Pancreas (tissue), 10 donors: ENCODE measurements at regions not wholly inside any gene's neighbourhood (a gene's known extent, or its start where the extent isn't known, plus 50 kb on each side); places are given as distances from the start of the nearest gene placed in this dataset.

Experiments
- ATAC-seq, 4 donors: fragments of 200-7000 bp; cut with Tn5 transposase; one replicate each; pipeline versions ENCODE4 v1.8.0 to v1.9.1; 2020; ENCODE audit warnings: mild to moderate bottlenecking in 4 of 4, moderate library complexity in 4 of 4
- DNase-seq, 6 donors: peaks; one replicate each; pipeline ENCODE4 v3.0.0-alpha.2; 2020
- FAIRE-seq: peaks from 2 replicates; lab custom pipeline; 2012; peaks lifted over from hg19 to GRCh38; lab: Jason Lieb, UNC
- H3K27ac ChIP-seq, 4 donors: fragments of 200-600 bp; sonication (generic); 1 replicate in 3 of 4; 2 replicates in 1 of 4; pipeline versions ENCODE4 v1.5.0 to v1.8.0; 2020
- H3K27me3 ChIP-seq, 4 donors: fragments of 200-600 bp; one replicate each; pipeline ENCODE4 v1.8.0; 2021
- H3K36me3 ChIP-seq, 3 donors: fragments of 200-600 bp; sonication (generic) in 1 of 3; one replicate each; pipeline versions ENCODE4 v1.5.0 to v1.8.0; 2020 to 2021
- H3K4me1 ChIP-seq, 3 donors: fragments of 200-600 bp; one replicate each; pipeline ENCODE4 v1.8.0; 2021
- H3K4me3 ChIP-seq, 4 donors: fragments of 200-600 bp; sonication (generic) in 2 of 4; one replicate each; pipeline versions ENCODE4 v1.5.0 to v1.8.0; 2020 to 2021
- H3K9me3 ChIP-seq, 4 donors: fragments of 200-600 bp; one replicate each; pipeline ENCODE4 v1.8.0; 2021
- CTCF ChIP-seq, 4 donors: fragments of 200-600 bp; sonication (generic) in 3 of 4; IDR thresholded peaks; one replicate each; pipeline versions ENCODE4 v1.5.0 to v1.8.0; 2021; ENCODE audit warnings: antibody characterized with exemption in 4 of 4
- WGBS, 2 donors: extraction: QIAGEN DNeasy Blood & Tissue Kit; methylation state at CpG; one replicate each; pipeline ENCODE4 v1.1.7; 2013; 5-methylcytosine and 5-hydroxymethylcytosine counted together
- intact Hi-C, 3 donors: fragments of 100-400 bp; cut with DNase I; formaldehyde crosslinking; loops; one replicate each; pipeline versions ENCODE4 v1.11.1 to v1.14.2; 2022
- donor health status: healthy with polysubstance abuse.
- donor health status: DM: no; HTN: no; CAD: no; lungs with moderate emphysema.
- donor health status: DM: no; HTN: no; CAD: no.
- donor health status: control.
- donor health status: control.
- donor health status: Bipolar disorder and iron deficiency.
- donor health status: DM: yes; HTN: yes; CAD: no.
- donor health status: DM: no; HTN: no; CAD: no.
- donor health status: DM: no; HTN: no; CAD: no.
- donor health status: DM: yes; HTN: yes; CAD: no.

- intact Hi-C loops, result no loop called here
- Histone ChIP-seq H3K4me3 (no peak overlapping the region), H3K9me3 (no peaks in the 10 kb centered on the region), H3K27ac (no peak overlapping the region), H3K36me3 (no peaks in the 10 kb centered on the region), H3K27me3 (no peaks in the 10 kb centered on the region), H3K4me1 (peaks cover 4 to 21% (median 12%) of the 10 kb centered on the region in 3 donors)
- FAIRE-seq (no peak), ATAC-seq (no peak), DNase-seq (no peak)
- TF ChIP-seq CTCF (IDR thresholded peaks at IDR 0.05), result no peak
- WGBS, 2 donors, result 77 to 84% methylated on average over 5 of the region's 5 CpGs
Measured at GRCh38 chr10:53003094-53003493, 230.5 kb upstream of the MBL2 start.

GRCh38 chr10:52999681-53000080 lies 227.1 kb upstream of the MBL2 start:
- DNase-seq, result no peak
- no peak for FAIRE-seq
- Histone ChIP-seq H3K27ac (no peak overlapping the region), H3K36me3 (no peaks in the 10 kb centered on the region), H3K4me3 (no peak overlapping the region), H3K9me3 (no peaks in the 10 kb centered on the region), H3K27me3 (no peaks in the 10 kb centered on the region), H3K4me1 (peaks cover 3 to 17% (median 4%) of the 10 kb centered on the region in 3 donors)
- no peak for ATAC-seq
- TF ChIP-seq CTCF (IDR thresholded peaks at IDR 0.05), result no peak
- intact Hi-C loops, result no loop called here
- 37 to 53% methylated on average over 2 of the region's 2 CpGs for WGBS, 2 donors

- Histone ChIP-seq H3K4me1 (peaks cover 3 to 17% (median 4%) of the 10 kb centered on the region in 3 donors), H3K36me3 (no peaks in the 10 kb centered on the region), H3K4me3 (no peak overlapping the region), H3K9me3 (no peaks in the 10 kb centered on the region), H3K27me3 (no peaks in the 10 kb centered on the region), H3K27ac (no peak overlapping the region)
- WGBS, 2 donors, result 88 to 95% methylated on average over 2 of the region's 2 CpGs
- no peak for TF ChIP-seq CTCF (IDR thresholded peaks at IDR 0.05)
- FAIRE-seq (no peak), ATAC-seq (no peak), DNase-seq (no peak)
- intact Hi-C loops, result no loop called here
Measured at GRCh38 chr10:52999258-52999657, 226.7 kb upstream of the MBL2 start.

- H3K4me1 ChIP-seq, result peaks cover 3 to 17% (median 4%) of the 10 kb centered on the region in 3 donors
- FAIRE-seq (no peak), DNase-seq (no peak), ATAC-seq (no peak)
- TF ChIP-seq CTCF (IDR thresholded peaks at IDR 0.05), result no peak
- no peaks in the 10 kb centered on the region for H3K27me3 ChIP-seq
- intact Hi-C loops, result no loop called here
- no peak overlapping the region for H3K27ac ChIP-seq
- no peak overlapping the region for H3K4me3 ChIP-seq
- no peaks in the 10 kb centered on the region for H3K9me3 ChIP-seq
- H3K36me3 ChIP-seq, result no peaks in the 10 kb centered on the region
Measured at GRCh38 chr10:52997007-52997406, 224.4 kb upstream of the MBL2 start.

- no peaks in the 10 kb centered on the region for H3K36me3 ChIP-seq
- H3K4me1 ChIP-seq, result peaks cover 3 to 16% (median 4%) of the 10 kb centered on the region in 3 donors
- DNase-seq (no peak), FAIRE-seq (no peak), ATAC-seq (no peak)
- no peak overlapping the region for H3K4me3 ChIP-seq
- intact Hi-C loops, result no loop called here
- no peaks in the 10 kb centered on the region for H3K9me3 ChIP-seq
- no peak for TF ChIP-seq CTCF (IDR thresholded peaks at IDR 0.05)
- no peak overlapping the region for H3K27ac ChIP-seq
- no peaks in the 10 kb centered on the region for H3K27me3 ChIP-seq
Measured at GRCh38 chr10:52994370-52994769, 221.8 kb upstream of the MBL2 start.
